Right lobe of liver (tissue), 4 donors: ENCODE measurements at regions not wholly inside any gene's neighbourhood (a gene's known extent, or its start where the extent isn't known, plus 50 kb on each side); places are given as distances from the start of the nearest gene placed in this dataset.

Source experiments
- POLR2A ChIP-seq: fragments of 450-650 bp; IDR thresholded peaks from one replicate; pipeline ENCODE4 v1.6.1; 2017; ENCODE audit warnings: antibody characterized with exemption, mild to moderate bottlenecking
- TF ChIP-seq, protein P1 (sequence below), 4 donors: fragments of 200-600 bp in 3 of 4; fragments of 450-650 bp in 1 of 4; IDR thresholded peaks; one replicate each; pipeline versions ENCODE4 v1.5.1 to v1.8.0; 2016 to 2022; ENCODE audit warnings: antibody characterized with exemption in 4 of 4, mild to moderate bottlenecking in 2 of 4
- donor health status: DM: no; HTN: no; CAD: no.
- donor health status: DM: no; HTN: no; CAD: no.
- donor health status: DM: no; HTN: yes; CAD: no.

GRCh38 chr15:61794276-61794675 is 266.0 kb downstream of the VPS13C start:
- TF ChIP-seq, protein P1, sequence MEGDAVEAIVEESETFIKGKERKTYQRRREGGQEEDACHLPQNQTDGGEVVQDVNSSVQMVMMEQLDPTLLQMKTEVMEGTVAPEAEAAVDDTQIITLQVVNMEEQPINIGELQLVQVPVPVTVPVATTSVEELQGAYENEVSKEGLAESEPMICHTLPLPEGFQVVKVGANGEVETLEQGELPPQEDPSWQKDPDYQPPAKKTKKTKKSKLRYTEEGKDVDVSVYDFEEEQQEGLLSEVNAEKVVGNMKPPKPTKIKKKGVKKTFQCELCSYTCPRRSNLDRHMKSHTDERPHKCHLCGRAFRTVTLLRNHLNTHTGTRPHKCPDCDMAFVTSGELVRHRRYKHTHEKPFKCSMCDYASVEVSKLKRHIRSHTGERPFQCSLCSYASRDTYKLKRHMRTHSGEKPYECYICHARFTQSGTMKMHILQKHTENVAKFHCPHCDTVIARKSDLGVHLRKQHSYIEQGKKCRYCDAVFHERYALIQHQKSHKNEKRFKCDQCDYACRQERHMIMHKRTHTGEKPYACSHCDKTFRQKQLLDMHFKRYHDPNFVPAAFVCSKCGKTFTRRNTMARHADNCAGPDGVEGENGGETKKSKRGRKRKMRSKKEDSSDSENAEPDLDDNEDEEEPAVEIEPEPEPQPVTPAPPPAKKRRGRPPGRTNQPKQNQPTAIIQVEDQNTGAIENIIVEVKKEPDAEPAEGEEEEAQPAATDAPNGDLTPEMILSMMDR (IDR thresholded peaks at IDR 0.05): no peak
- no peak for TF ChIP-seq POLR2A
